ENCODE measurements at regions not wholly inside any gene's neighbourhood (a gene's known extent, or its start where the extent isn't known, plus 50 kb on each side); places are given as distances from the start of the nearest gene placed in this dataset.
A peak's percentile ranks its signal among the peaks of the same experiment; 100 is the strongest.

GRCh38 chr12:76236640-76237039 is 111.6 kb downstream of the BBS10 start:
- Histone ChIP-seq H3K4ac (ENCODE audit: low read depth, low read length) (no peak overlapping the region), H3K9me3 (ENCODE audit: control insufficient read depth, insufficient read depth, low read length) (peaks cover 3% of the 10 kb centered on the region; the same call in 1 of the 2 replicates), H4K8ac (ENCODE audit: low read depth in 2 of 2, low read length in 2 of 2) (no peak overlapping the region), H3K9ac (ENCODE audit: low read depth, low read length) (no peak overlapping the region), H4K5ac (ENCODE audit: low read depth, low read length) (no peak overlapping the region), H2AK5ac (ENCODE audit: low read depth, low read length) (no peak overlapping the region), H2BK20ac (ENCODE audit: low read depth, low read length) (peak overlapping the region; percentile 61; the same call in 1 of the 2 replicates), H2BK5ac (ENCODE audit: low read depth, low read length, poor library complexity, severe bottlenecking) (no peak overlapping the region), H2BK120ac (ENCODE audit: low read depth, low read length) (peak overlapping the region; percentile 37; the same call in 1 of the 2 replicates), H2AK9ac (replicated peaks; ENCODE audit: low read depth, low read length, poor library complexity) (no peak overlapping the region), H4K91ac (ENCODE audit: insufficient read depth, low read depth, low read length) (no peak overlapping the region), H3K9me1 (ENCODE audit: insufficient read depth, low read length) (peaks cover 8% of the 10 kb centered on the region), H2AFZ (replicated peaks; ENCODE audit: low read length, poor library complexity) (no peak overlapping the region), H3K23ac (ENCODE audit: low read depth, low read length) (no peak overlapping the region), H2BK15ac (ENCODE audit: low read depth, low read length) (no peak overlapping the region), H4K20me1 (ENCODE audit: insufficient read depth, low read length) (no peaks in the 10 kb centered on the region), H3K27me3 (ENCODE audit: control insufficient read depth, insufficient read depth, low read length) (no peaks in the 10 kb centered on the region), H3K79me1 (ENCODE audit: low read depth in 1 of 2, low read length in 2 of 2) (no peaks in the 10 kb centered on the region), H3K27ac (ENCODE audit: insufficient read depth, low read length) (no peak overlapping the region), H3K36me3 (ENCODE audit: control insufficient read depth, insufficient read depth, low read length) (no peaks in the 10 kb centered on the region), H3K4me3 (ENCODE audit: insufficient read depth, low read depth, low read length) (no peak overlapping the region), H3K18ac (ENCODE audit: low read depth, low read length) (no peak overlapping the region), H3K14ac (replicated peaks; ENCODE audit: low read depth, low read length) (no peak overlapping the region), H3K4me2 (ENCODE audit: low read depth, low read length) (no peak overlapping the region), H3K4me1 (ENCODE audit: control insufficient read depth, insufficient read depth, low read length) (no peaks in the 10 kb centered on the region; the same call in 1 of the 2 replicates), H3K56ac (ENCODE audit: extremely low read depth, insufficient read depth, low read length) (no peak overlapping the region)
- dilution Hi-C loops (cut with HindIII; ENCODE audit: low sequenced_read_pairs, unreplicated experiment) (no loop called here), in situ Hi-C loops (cut with MboI; ENCODE audit: low sequenced_read_pairs) (no loop called here), intact Hi-C loops (cut with micrococcal nuclease) (no loop called here)
- ChIA-PET CTCF (interaction anchor here (1.1 kb wide), 1 partner anchor 10 kb away, joined by 3 read pairs; no protein-coding TSS in a partner anchor), POLR2A (ENCODE audit: unreplicated experiment) (no interaction called here)
- TF ChIP-seq FOS (IDR thresholded peaks at IDR 0.05; ENCODE audit: low read depth, low read length) (no peak), NFE2L2 (IDR thresholded peaks at IDR 0.05; ENCODE audit: low read depth, low read length) (no peak), RAD21 (IDR thresholded peaks at IDR 0.05; ENCODE audit: low read length) (no peak), CEBPB (IDR thresholded peaks at IDR 0.05; ENCODE audit: low read depth, low read length) (no peak), MAZ (IDR thresholded peaks at IDR 0.05; ENCODE audit: borderline replicate concordance, low read depth, low read length) (no peak), MXI1 (IDR thresholded peaks at IDR 0.05; ENCODE audit: borderline replicate concordance, low read depth, low read length) (no peak), USF2 (IDR thresholded peaks at IDR 0.05; ENCODE audit: low read depth, low read length) (no peak), SMC3 (IDR thresholded peaks at IDR 0.05; ENCODE audit: low read depth, low read length) (no peak), RCOR1 (IDR thresholded peaks at IDR 0.05; ENCODE audit: insufficient replicate concordance, low read length) (no peak), POLR2A (IDR thresholded peaks at IDR 0.05; ENCODE audit: low read depth, low read length) (no peak), CTCF (conservative IDR thresholded peaks at IDR 0.05; ENCODE audit: low read depth, low read length) (no peak), CHD1 (IDR thresholded peaks at IDR 0.05; ENCODE audit: low read depth, low read length) (no peak), MAFK (IDR thresholded peaks at IDR 0.05; ENCODE audit: low read depth, low read length) (no peak)
- TF ChIP-seq, protein P1, sequence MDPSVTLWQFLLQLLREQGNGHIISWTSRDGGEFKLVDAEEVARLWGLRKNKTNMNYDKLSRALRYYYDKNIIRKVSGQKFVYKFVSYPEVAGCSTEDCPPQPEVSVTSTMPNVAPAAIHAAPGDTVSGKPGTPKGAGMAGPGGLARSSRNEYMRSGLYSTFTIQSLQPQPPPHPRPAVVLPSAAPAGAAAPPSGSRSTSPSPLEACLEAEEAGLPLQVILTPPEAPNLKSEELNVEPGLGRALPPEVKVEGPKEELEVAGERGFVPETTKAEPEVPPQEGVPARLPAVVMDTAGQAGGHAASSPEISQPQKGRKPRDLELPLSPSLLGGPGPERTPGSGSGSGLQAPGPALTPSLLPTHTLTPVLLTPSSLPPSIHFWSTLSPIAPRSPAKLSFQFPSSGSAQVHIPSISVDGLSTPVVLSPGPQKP (IDR thresholded peaks at IDR 0.05; ENCODE audit: borderline replicate concordance, low read depth, low read length): no peak
- no TSS peak for BruUV-seq (replicated peaks)
- whole genome bisulfite sequencing, 2 experiments (ENCODE audit: extremely low coverage in 2 of 2, insufficient read length in 1 of 2): no CpG with 5 or more reads among the region's 7 CpGs
- DNase-seq: peak; percentile 54
- no peak for ATAC-seq (ENCODE audit: low read depth)
